Stimulated activated CD4-positive, alpha-beta T cell treated with anti-CD3 and anti-CD28 coated beads, Interleukin-4, amount 100 ng/mL, for 4 hours (primary cell): ENCODE measurements at regions not wholly inside any gene's neighbourhood (a gene's known extent, or its start where the extent isn't known, plus 50 kb on each side); places are given as distances from the start of the nearest gene placed in this dataset.

Experiments used
- DNase-seq, 2 experiments: peaks; one replicate each; pipeline ENCODE4 v3.0.0-alpha.2; 2020

- DNase-seq = no peak
These were observed 213.4 kb downstream of the PLK2 start for GRCh38 chr5:58246461-58246944.

- no peak for DNase-seq
These were observed 214.4 kb downstream of the PLK2 start for GRCh38 chr5:58245476-58245840.

- no peak for DNase-seq
These were observed 214.9 kb downstream of the PLK2 start for GRCh38 chr5:58244819-58245475.

GRCh38 chr5:58241389-58241788 lies 218.5 kb downstream of the PLK2 start:
- DNase-seq = no peak

- no peak for DNase-seq
These were observed 219.6 kb downstream of the PLK2 start for GRCh38 chr5:58240322-58240721.

- no peak for DNase-seq
These were observed 220.2 kb downstream of the PLK2 start for GRCh38 chr5:58239731-58240130.

- no peak for DNase-seq
These were observed 220.8 kb downstream of the PLK2 start for GRCh38 chr5:58239045-58239444.

- no peak for DNase-seq
These were observed 223.4 kb downstream of the PLK2 start for GRCh38 chr5:58236498-58236897.

GRCh38 chr5:58235299-58235698 lies 224.6 kb downstream of the PLK2 start:
- DNase-seq = no peak

- DNase-seq = no peak
These were observed 227.8 kb downstream of the PLK2 start for GRCh38 chr5:58232130-58232529.

- no peak for DNase-seq
These were observed 228.8 kb downstream of the PLK2 start for GRCh38 chr5:58231041-58231440.

GRCh38 chr5:58228896-58229295 lies 231.0 kb downstream of the PLK2 start:
- no peak for DNase-seq

GRCh38 chr5:58227858-58228257 lies 232.0 kb downstream of the PLK2 start:
- DNase-seq = no peak

GRCh38 chr5:58224661-58225060 lies 235.2 kb downstream of the PLK2 start:
- no peak for DNase-seq

GRCh38 chr5:58224221-58224620 lies 235.7 kb downstream of the PLK2 start:
- DNase-seq = no peak

- DNase-seq = no peak
These were observed 244.5 kb downstream of the PLK2 start for GRCh38 chr5:58215364-58215763.

GRCh38 chr5:58211441-58211840 lies 248.4 kb downstream of the PLK2 start:
- DNase-seq = no peak

GRCh38 chr5:58208674-58209073 lies 251.2 kb downstream of the PLK2 start:
- DNase-seq = no peak

- no peak for DNase-seq
These were observed 252.8 kb downstream of the PLK2 start for GRCh38 chr5:58207076-58207475.

- no peak for DNase-seq
These were observed 254.9 kb downstream of the PLK2 start for GRCh38 chr5:58204966-58205365.

GRCh38 chr5:58202941-58203444 lies 256.9 kb downstream of the PLK2 start:
- no peak for DNase-seq

GRCh38 chr5:58201922-58202648 lies 257.8 kb downstream of the PLK2 start:
- no peak for DNase-seq

GRCh38 chr5:58200451-58200850 lies 259.4 kb downstream of the PLK2 start:
- no peak for DNase-seq

GRCh38 chr5:58199087-58199486 lies 260.8 kb downstream of the PLK2 start:
- no peak for DNase-seq
